HG03280 (cell line): ENCODE measurements at regions not wholly inside any gene's neighbourhood (a gene's known extent, or its start where the extent isn't known, plus 50 kb on each side); places are given as distances from the start of the nearest gene placed in this dataset.

Experiments used
- ATAC-seq: cut with Tn5 transposase; IDR thresholded peaks from one replicate; pipeline ENCODE4 v1.9.1; 2021; ENCODE audit warnings: mild to moderate bottlenecking, moderate library complexity; ENCODE audit not compliant: unreplicated experiment

GRCh38 chr2:134191835-134192234, 62.0 kb upstream of the MGAT5 start:
- ATAC-seq, result no peak

GRCh38 chr2:134193006-134193405, 60.9 kb upstream of the MGAT5 start:
- no peak for ATAC-seq

- ATAC-seq, result no peak
Observed at GRCh38 chr2:134194519-134194918, 59.4 kb upstream of the MGAT5 start.

- no peak for ATAC-seq
Observed at GRCh38 chr2:134195341-134195740, 58.5 kb upstream of the MGAT5 start.

GRCh38 chr2:134197445-134197844, 56.4 kb upstream of the MGAT5 start:
- ATAC-seq, result no peak

- ATAC-seq, result no peak
Observed at GRCh38 chr2:134198006-134198634, 55.8 kb upstream of the MGAT5 start.

- ATAC-seq, result no peak
Observed at GRCh38 chr2:134199123-134199522, 54.7 kb upstream of the MGAT5 start.

GRCh38 chr2:134200036-134200618, 53.7 kb upstream of the MGAT5 start:
- no peak for ATAC-seq

GRCh38 chr2:134201533-134201932, 52.3 kb upstream of the MGAT5 start:
- ATAC-seq, result no peak

GRCh38 chr2:134202371-134202770, 51.5 kb upstream of the MGAT5 start:
- no peak for ATAC-seq

- no peak for ATAC-seq
Observed at GRCh38 chr2:134203175-134203574, 50.7 kb upstream of the MGAT5 start.
